GM12865 (cell line): ENCODE measurements at regions not wholly inside any gene's neighbourhood (a gene's known extent, or its start where the extent isn't known, plus 50 kb on each side); places are given as distances from the start of the nearest gene placed in this dataset.

Experiments used
- DNase-seq: peaks from one replicate; pipeline ENCODE4 v3.0.0; 2010; ENCODE audit warnings: low read depth
- H3K4me3 ChIP-seq: 2 replicates; pipeline ENCODE4 v1.5.1; 2011; ENCODE audit warnings: mild to moderate bottlenecking, low read depth, low read length, control low read depth
- TF ChIP-seq, protein P1 (sequence below): IDR thresholded peaks from 2 replicates; pipeline ENCODE4 v1.5.1; 2011; ENCODE audit warnings: low read length, control low read depth, low read depth, inconsistent platforms; ENCODE audit not compliant: insufficient read depth; ENCODE audit errors: missing control alignments

DNA sequence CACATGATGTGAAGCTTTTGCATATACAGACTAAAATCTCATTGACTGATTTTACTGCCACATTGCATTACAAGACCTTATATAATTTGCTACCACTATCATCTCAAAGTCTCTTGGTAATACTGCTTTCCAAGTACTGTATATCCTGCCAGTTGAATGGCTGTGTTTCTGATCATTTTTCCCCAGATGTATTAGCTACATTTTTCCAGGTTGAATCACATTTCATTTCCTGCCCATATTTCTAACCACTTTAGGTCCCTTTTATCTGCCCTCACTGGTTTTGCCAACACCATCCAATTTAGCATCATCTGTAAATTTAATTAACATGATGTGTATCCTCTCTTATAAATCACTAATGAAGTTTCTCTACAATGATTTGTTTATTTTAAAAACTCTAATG is 365.7 kb upstream of the PMFBP1 start:
- DNase-seq, result no peak
- TF ChIP-seq, protein P1, sequence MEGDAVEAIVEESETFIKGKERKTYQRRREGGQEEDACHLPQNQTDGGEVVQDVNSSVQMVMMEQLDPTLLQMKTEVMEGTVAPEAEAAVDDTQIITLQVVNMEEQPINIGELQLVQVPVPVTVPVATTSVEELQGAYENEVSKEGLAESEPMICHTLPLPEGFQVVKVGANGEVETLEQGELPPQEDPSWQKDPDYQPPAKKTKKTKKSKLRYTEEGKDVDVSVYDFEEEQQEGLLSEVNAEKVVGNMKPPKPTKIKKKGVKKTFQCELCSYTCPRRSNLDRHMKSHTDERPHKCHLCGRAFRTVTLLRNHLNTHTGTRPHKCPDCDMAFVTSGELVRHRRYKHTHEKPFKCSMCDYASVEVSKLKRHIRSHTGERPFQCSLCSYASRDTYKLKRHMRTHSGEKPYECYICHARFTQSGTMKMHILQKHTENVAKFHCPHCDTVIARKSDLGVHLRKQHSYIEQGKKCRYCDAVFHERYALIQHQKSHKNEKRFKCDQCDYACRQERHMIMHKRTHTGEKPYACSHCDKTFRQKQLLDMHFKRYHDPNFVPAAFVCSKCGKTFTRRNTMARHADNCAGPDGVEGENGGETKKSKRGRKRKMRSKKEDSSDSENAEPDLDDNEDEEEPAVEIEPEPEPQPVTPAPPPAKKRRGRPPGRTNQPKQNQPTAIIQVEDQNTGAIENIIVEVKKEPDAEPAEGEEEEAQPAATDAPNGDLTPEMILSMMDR, result no peak
- no peak overlapping the region for H3K4me3 ChIP-seq

GRCh38 chr16:72536723-72537435 is 364.9 kb upstream of the PMFBP1 start:
- TF ChIP-seq, protein P1, result no peak
- no peak for DNase-seq

GRCh38 chr16:72532906-72533410 is 361.0 kb upstream of the PMFBP1 start:
- DNase-seq, result no peak
- no peak overlapping the region for H3K4me3 ChIP-seq
- TF ChIP-seq, protein P1, result no peak

More at GRCh38 chr16:72536723-72537435, 364.9 kb upstream of the PMFBP1 start:
- no peak overlapping the region for H3K4me3 ChIP-seq

GRCh38 chr16:72530434-72530833 is 358.5 kb upstream of the PMFBP1 start:
- TF ChIP-seq, protein P1, result peak; percentile 27
- H3K4me3 ChIP-seq, result no peak overlapping the region
- DNase-seq, result peak; percentile 67

DNA sequence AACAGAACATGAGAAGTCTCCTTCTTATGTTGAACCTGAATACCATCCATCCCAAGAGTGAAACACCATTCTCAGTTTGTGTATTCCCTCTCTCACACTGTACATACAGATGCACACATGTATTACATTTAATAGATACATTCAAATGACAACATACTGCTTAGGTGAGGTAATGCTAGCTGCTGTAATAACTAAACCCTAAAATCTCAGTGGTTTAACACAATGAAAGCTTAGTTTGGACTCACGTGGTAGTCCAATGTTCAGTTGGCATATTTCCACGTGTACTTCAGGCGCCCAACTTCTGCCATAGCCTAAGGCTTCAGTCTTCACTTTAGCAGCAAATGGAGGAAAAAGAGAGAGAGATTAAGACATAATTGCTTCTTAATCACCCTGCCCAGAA is 351.1 kb upstream of the PMFBP1 start:
- no peak for DNase-seq
- no peak overlapping the region for H3K4me3 ChIP-seq
- TF ChIP-seq, protein P1, result no peak

DNA sequence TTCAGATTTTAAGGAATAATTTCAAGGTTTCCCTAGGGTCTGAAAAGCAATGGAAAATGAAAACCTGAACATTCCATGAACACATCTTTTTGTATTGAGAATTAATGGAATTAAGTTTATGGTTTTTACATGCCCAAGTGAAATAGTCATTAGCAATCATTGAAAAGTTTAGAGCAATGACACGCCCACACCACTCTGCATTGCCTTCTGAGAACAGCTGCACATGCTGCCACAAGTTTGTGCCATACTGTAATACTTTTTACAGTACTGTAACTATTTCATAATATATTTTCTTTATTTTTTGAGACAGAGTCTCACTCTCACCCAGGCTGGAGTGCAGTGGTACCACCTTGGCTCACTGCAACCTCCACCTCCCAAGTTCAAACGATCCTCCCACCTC is 345.2 kb upstream of the PMFBP1 start:
- no peak for DNase-seq
- no peak overlapping the region for H3K4me3 ChIP-seq
- TF ChIP-seq, protein P1, result no peak

GRCh38 chr16:72511171-72511570 is 339.2 kb upstream of the PMFBP1 start:
- TF ChIP-seq, protein P1, result no peak
- no peak overlapping the region for H3K4me3 ChIP-seq
- DNase-seq, result no peak
